ENCODE measurements at regions not wholly inside any gene's neighbourhood (a gene's known extent, or its start where the extent isn't known, plus 50 kb on each side); places are given as distances from the start of the nearest gene placed in this dataset.

- TF ChIP-seq CTCF (IDR thresholded peaks at IDR 0.05) (no peak), POLR2A (IDR thresholded peaks at IDR 0.05) (no peak)
Observed at GRCh38 chr10:30709700-30710358, 80.3 kb upstream of the LYZL2 start.
